ENCODE measurements at regions not wholly inside any gene's neighbourhood (a gene's known extent, or its start where the extent isn't known, plus 50 kb on each side); places are given as distances from the start of the nearest gene placed in this dataset.

DNA sequence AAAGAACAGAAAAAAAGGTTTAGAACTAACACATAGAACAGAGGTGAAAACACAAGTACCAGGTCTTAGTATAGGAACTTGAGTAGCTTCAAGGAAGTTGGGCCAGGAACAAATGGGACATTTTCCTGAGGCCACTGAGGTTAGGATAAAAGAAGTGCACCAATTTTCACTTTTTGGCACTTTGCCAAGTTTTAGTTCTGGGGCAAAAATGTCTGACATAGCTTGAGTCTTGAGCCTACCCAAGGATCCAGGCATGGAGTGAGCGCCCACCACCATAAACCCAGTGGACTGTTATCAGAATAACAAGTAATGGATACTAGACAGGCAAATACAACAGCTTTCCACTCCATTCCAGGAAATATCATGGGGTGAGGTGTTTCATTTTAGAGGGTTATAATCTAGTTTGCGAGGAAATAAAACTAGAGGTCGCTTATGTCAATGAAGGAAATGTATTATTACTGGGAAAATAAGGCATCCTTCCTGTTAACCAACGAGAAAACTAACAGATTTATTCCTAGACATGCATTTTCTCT, 199.7 kb upstream of the HMGA2 start:
- CTCF ChIA-PET: no interaction called here
- H3K27ac ChIP-seq (ENCODE audit: low read depth, low read length): no peak overlapping the region
- no peak for DNase-seq (ENCODE audit: low read depth, low spot score)
- H3K27me3 ChIP-seq (ENCODE audit: control insufficient read depth, insufficient read depth, low read length): no peaks in the 10 kb centered on the region
- POLR2A ChIA-PET: no interaction called here
- TF ChIP-seq, protein P1, sequence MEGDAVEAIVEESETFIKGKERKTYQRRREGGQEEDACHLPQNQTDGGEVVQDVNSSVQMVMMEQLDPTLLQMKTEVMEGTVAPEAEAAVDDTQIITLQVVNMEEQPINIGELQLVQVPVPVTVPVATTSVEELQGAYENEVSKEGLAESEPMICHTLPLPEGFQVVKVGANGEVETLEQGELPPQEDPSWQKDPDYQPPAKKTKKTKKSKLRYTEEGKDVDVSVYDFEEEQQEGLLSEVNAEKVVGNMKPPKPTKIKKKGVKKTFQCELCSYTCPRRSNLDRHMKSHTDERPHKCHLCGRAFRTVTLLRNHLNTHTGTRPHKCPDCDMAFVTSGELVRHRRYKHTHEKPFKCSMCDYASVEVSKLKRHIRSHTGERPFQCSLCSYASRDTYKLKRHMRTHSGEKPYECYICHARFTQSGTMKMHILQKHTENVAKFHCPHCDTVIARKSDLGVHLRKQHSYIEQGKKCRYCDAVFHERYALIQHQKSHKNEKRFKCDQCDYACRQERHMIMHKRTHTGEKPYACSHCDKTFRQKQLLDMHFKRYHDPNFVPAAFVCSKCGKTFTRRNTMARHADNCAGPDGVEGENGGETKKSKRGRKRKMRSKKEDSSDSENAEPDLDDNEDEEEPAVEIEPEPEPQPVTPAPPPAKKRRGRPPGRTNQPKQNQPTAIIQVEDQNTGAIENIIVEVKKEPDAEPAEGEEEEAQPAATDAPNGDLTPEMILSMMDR (IDR thresholded peaks at IDR 0.05; ENCODE audit: low read depth, low read length): no peak
- H3K9me3 ChIP-seq (ENCODE audit: control insufficient read depth, insufficient read depth, low read length): peaks cover 4% of the 10 kb centered on the region; the same call in 1 of the 2 replicates
- H3K4me3 ChIP-seq (ENCODE audit: low read depth, low read length): no peak overlapping the region

DNA sequence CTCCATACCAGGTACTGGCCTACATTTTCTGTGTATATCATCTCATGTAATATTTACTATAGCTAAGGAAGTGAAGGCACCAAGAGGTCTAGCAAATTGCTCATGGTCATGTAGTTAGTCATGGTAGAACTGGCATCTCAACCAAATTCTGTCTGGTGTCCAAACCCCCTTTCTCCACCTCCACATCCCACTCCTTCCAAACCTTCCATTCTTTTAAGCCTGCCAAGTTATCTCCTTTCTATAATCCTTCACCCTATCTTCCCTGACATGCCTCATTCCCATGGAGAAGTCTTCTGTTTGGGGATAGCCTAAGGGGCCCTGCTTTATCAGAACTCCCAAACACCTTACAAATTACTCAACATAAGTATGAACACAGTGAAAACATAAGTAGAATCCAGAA, 196.2 kb upstream of the HMGA2 start:
- H3K9me3 ChIP-seq (ENCODE audit: control insufficient read depth, insufficient read depth, low read length): peaks cover 4% of the 10 kb centered on the region; the same call in 1 of the 2 replicates
- DNase-seq (ENCODE audit: low read depth, low spot score): no peak
- CTCF ChIA-PET: interaction anchor here (0.5 kb wide), 1 partner anchor 459 kb away, joined by 5 read pairs; no protein-coding TSS in a partner anchor
- TF ChIP-seq, protein P1 (IDR thresholded peaks at IDR 0.05; ENCODE audit: low read depth, low read length): no peak
- no peaks in the 10 kb centered on the region for H3K27me3 ChIP-seq (ENCODE audit: control insufficient read depth, insufficient read depth, low read length)
- no peak overlapping the region for H3K4me3 ChIP-seq (ENCODE audit: low read depth, low read length)
- POLR2A ChIA-PET: no interaction called here
- no peak overlapping the region for H3K27ac ChIP-seq (ENCODE audit: low read depth, low read length)

DNA sequence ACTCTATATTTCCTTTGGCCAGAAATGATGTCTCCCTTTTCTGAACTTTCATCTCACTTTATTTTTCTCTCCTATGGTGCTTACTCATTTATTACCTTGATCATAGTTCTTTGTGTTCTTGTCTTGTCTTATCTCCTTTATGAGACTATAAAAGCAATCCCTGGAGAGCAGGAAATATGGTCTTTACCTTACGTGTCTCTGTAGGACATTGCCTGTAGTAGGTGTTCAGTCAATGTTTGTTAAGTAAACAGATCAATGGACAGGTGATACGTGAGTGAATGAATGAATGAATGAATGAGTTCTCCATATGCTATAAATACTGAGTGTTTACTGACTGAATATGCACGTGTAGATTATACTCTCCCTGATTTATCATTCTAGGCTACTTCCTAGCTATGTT, 193.7 kb upstream of the HMGA2 start:
- no peak for DNase-seq (ENCODE audit: low read depth, low spot score)
- peaks cover 4% of the 10 kb centered on the region; the same call in 1 of the 2 replicates for H3K9me3 ChIP-seq (ENCODE audit: control insufficient read depth, insufficient read depth, low read length)
- ChIA-PET CTCF (interaction anchor here (0.7 kb wide), 1 partner anchor 10 kb away, joined by 3 read pairs; no protein-coding TSS in a partner anchor), POLR2A (interaction anchor here (0.7 kb wide), 1 partner anchor 45 kb away, joined by 3 read pairs; no protein-coding TSS in a partner anchor)
- H3K27ac ChIP-seq (ENCODE audit: low read depth, low read length): no peak overlapping the region
- no peaks in the 10 kb centered on the region for H3K27me3 ChIP-seq (ENCODE audit: control insufficient read depth, insufficient read depth, low read length)
- TF ChIP-seq, protein P1 (IDR thresholded peaks at IDR 0.05; ENCODE audit: low read depth, low read length): no peak
- H3K4me3 ChIP-seq (ENCODE audit: low read depth, low read length): no peak overlapping the region

DNA sequence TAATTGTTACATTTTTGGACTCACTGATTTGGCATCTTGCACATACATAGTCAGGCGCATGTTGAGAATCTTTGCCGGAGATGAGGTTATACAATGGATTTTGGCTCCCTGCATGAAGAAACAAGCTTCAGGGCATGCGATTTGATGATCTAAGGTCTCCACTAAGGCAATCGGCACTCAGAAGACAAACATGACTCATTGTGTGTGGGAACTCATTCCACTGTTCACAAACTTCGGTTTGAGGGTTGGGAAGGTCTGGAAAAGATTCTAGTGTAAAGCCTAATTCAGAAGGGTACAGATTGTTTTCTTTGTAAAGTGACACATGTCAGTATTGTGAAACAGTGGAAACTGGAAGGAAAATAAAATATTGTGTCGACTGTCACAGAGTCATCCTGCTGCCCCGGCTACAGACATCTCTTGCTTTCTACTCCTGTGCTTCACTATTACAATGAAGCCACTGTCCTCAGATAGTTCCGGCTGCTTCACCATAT, 192.6 kb upstream of the HMGA2 start:
- peak overlapping the region; percentile 93 for H3K27ac ChIP-seq (ENCODE audit: low read depth, low read length)
- TF ChIP-seq, protein P1 (IDR thresholded peaks at IDR 0.05; ENCODE audit: low read depth, low read length): no peak
- CTCF ChIA-PET: interaction anchor here (0.6 kb wide), 1 partner anchor 232 kb away, joined by 3 read pairs; no protein-coding TSS in a partner anchor
- H3K27me3 ChIP-seq (ENCODE audit: control insufficient read depth, insufficient read depth, low read length): no peaks in the 10 kb centered on the region
- no peak overlapping the region for H3K4me3 ChIP-seq (ENCODE audit: low read depth, low read length)
- peaks cover 4% of the 10 kb centered on the region; the same call in 1 of the 2 replicates for H3K9me3 ChIP-seq (ENCODE audit: control insufficient read depth, insufficient read depth, low read length)
- POLR2A ChIA-PET: interaction anchor here (0.9 kb wide), 2 partner anchors 11 to 29 kb away, joined by 3 to 5 read pairs; no protein-coding TSS in a partner anchor
- DNase-seq (ENCODE audit: low read depth, low spot score): peak; percentile 97
